Suprapubic skin (tissue), 4 donors: ENCODE measurements at regions not wholly inside any gene's neighbourhood (a gene's known extent, or its start where the extent isn't known, plus 50 kb on each side); places are given as distances from the start of the nearest gene placed in this dataset.

Experiments
- DNase-seq, 2 donors: peaks; one replicate each; pipeline ENCODE4 v3.0.0-alpha.2; 2019; ENCODE audit warnings: low spot score in 2 of 2
- H3K27ac ChIP-seq: fragments of 200-600 bp; sonication (generic); one replicate; pipeline ENCODE4 v1.5.1; 2019
- H3K27me3 ChIP-seq: fragments of 200-600 bp; sonication (generic); one replicate; pipeline ENCODE4 v1.5.1; 2019
- H3K36me3 ChIP-seq: fragments of 200-600 bp; sonication (generic); one replicate; pipeline ENCODE4 v1.5.1; 2019
- H3K4me1 ChIP-seq: fragments of 200-600 bp; sonication (generic); one replicate; pipeline ENCODE4 v1.5.1; 2019
- H3K4me3 ChIP-seq: fragments of 200-600 bp; sonication (generic); one replicate; pipeline ENCODE4 v1.5.1; 2019; ENCODE audit warnings: mild to moderate bottlenecking
- H3K9me3 ChIP-seq: fragments of 200-600 bp; sonication (generic); one replicate; pipeline ENCODE4 v1.5.1; 2019
- CTCF ChIP-seq, 2 donors: fragments of 200-600 bp in 1 of 2; fragments of 450-650 bp in 1 of 2; sonication (generic) in 1 of 2; IDR thresholded peaks; one replicate each; pipeline ENCODE4 v1.5.1; 2016 to 2019; ENCODE audit warnings: antibody characterized with exemption in 2 of 2, mild to moderate bottlenecking in 1 of 2, moderate library complexity in 1 of 2
- EP300 ChIP-seq: sonication (generic); formaldehyde crosslinking; IDR thresholded peaks from one replicate; pipeline ENCODE4 v1.6.1; 2017; ENCODE audit warnings: antibody characterized with exemption
- POLR2A ChIP-seq, 2 donors: fragments of 450-650 bp; IDR thresholded peaks; one replicate each; pipeline ENCODE4 v1.6.1; 2017; ENCODE audit warnings: antibody characterized with exemption in 2 of 2, mild to moderate bottlenecking in 2 of 2, moderate library complexity in 2 of 2
- POLR2AphosphoS5 ChIP-seq, 3 donors: sonication (generic); formaldehyde crosslinking; IDR thresholded peaks; one replicate each; pipeline ENCODE4 v1.6.1; 2017; ENCODE audit warnings: antibody characterized with exemption in 3 of 3
- WGBS: methylation state at CpG from one replicate; pipeline ENCODE4 v1.1.5; 2018; 5-methylcytosine and 5-hydroxymethylcytosine counted together

GRCh38 chr6:4553387-4553786 is 222.8 kb upstream of the CDYL start:
- H3K27ac ChIP-seq: no peak overlapping the region
- no peaks in the 10 kb centered on the region for H3K27me3 ChIP-seq
- no peak overlapping the region for H3K4me3 ChIP-seq
- H3K9me3 ChIP-seq: no peaks in the 10 kb centered on the region
- 83% methylated on average over 10 of the region's 10 CpGs for WGBS
- no peaks in the 10 kb centered on the region for H3K4me1 ChIP-seq
- no peak for TF ChIP-seq EP300
- TF ChIP-seq POLR2A (IDR thresholded peaks at IDR 0.05): no peak
- TF ChIP-seq POLR2AphosphoS5 (IDR thresholded peaks at IDR 0.05): no peak
- no peak for TF ChIP-seq CTCF (IDR thresholded peaks at IDR 0.05)
- DNase-seq: no peak
- H3K36me3 ChIP-seq: no peaks in the 10 kb centered on the region

DNA sequence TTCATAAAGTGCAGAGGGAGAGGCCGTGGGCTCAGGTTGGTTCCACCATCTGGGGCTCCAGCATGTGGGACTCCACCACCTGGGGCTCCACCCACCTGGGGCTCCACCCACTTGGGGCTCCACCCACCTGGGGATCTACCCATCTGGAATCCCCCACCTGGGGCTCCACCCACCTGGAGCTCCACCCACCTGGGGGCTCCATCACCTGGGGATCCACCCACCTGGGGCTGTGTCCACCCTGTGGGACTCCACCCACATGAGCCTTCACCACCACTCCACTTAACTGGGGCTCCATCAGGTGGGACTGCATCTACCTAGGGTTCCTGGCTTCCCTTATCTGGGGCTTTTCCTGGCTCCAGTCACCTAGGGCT is 226.0 kb upstream of the CDYL start:
- H3K4me1 ChIP-seq: no peaks in the 10 kb centered on the region
- no peak overlapping the region for H3K4me3 ChIP-seq
- no peak for TF ChIP-seq POLR2AphosphoS5 (IDR thresholded peaks at IDR 0.05)
- TF ChIP-seq EP300: no peak
- no peak for TF ChIP-seq POLR2A (IDR thresholded peaks at IDR 0.05)
- no peak for TF ChIP-seq CTCF (IDR thresholded peaks at IDR 0.05)
- H3K27ac ChIP-seq: no peak overlapping the region
- H3K9me3 ChIP-seq: no peaks in the 10 kb centered on the region
- no CpG with 5 or more reads among the region's 1 CpG for WGBS
- no peak for DNase-seq
- no peaks in the 10 kb centered on the region for H3K27me3 ChIP-seq
- H3K36me3 ChIP-seq: no peaks in the 10 kb centered on the region

DNA sequence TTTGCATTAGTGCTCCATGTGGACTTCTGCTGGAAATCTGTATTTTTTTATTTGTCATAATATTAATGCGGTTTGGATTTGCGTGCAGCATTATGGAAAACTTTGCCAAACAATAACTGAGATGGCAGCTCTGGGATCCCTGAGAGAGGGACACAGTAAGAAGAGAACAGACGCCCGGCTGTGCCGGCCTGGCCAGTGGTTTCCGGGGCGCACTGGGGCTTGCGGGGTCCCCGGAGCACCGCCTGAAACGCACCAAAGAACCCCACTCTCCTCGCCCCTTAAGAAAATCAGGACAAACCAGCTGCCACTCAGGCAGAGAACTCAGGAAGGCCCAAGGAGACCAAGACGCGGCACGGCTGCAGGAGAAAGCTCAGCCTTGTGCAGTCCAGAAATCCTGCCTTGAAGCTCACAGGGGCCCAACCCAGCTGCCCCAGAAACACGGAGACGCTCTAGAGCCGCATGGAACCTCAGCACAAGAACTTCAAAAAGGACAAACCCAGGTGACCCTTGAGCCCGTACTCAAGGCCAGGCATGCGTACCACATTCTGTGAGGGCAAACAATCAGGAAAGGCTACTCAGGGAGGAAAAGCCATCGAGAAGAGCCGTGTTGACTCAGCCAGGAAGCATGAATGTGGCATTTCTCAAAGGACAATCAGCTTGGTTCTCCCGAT is 226.5 kb upstream of the CDYL start:
- Histone ChIP-seq H3K9me3 (no peaks in the 10 kb centered on the region), H3K4me3 (no peak overlapping the region), H3K4me1 (no peaks in the 10 kb centered on the region), H3K27me3 (no peaks in the 10 kb centered on the region), H3K27ac (no peak overlapping the region), H3K36me3 (no peaks in the 10 kb centered on the region)
- WGBS: 96% methylated on average over 21 of the region's 23 CpGs
- DNase-seq: no peak
- no peak for TF ChIP-seq POLR2A (IDR thresholded peaks at IDR 0.05)
- TF ChIP-seq EP300: no peak
- TF ChIP-seq CTCF (IDR thresholded peaks at IDR 0.05): no peak
- TF ChIP-seq POLR2AphosphoS5 (IDR thresholded peaks at IDR 0.05): no peak

- TF ChIP-seq POLR2A (IDR thresholded peaks at IDR 0.05): no peak
- Histone ChIP-seq H3K4me3 (no peak overlapping the region), H3K36me3 (no peaks in the 10 kb centered on the region), H3K27ac (no peak overlapping the region), H3K27me3 (no peaks in the 10 kb centered on the region), H3K4me1 (no peaks in the 10 kb centered on the region), H3K9me3 (no peaks in the 10 kb centered on the region)
- DNase-seq: no peak
- 38% methylated on average over 3 of the region's 4 CpGs for WGBS
Measured at GRCh38 chr6:4545893-4546292, 230.3 kb upstream of the CDYL start.

- WGBS: 71% methylated on average over 2 of the region's 2 CpGs
- Histone ChIP-seq H3K27ac (no peak overlapping the region), H3K9me3 (no peaks in the 10 kb centered on the region), H3K4me3 (no peak overlapping the region), H3K27me3 (no peaks in the 10 kb centered on the region), H3K36me3 (no peaks in the 10 kb centered on the region), H3K4me1 (no peaks in the 10 kb centered on the region)
- TF ChIP-seq POLR2AphosphoS5 (IDR thresholded peaks at IDR 0.05): no peak
- TF ChIP-seq POLR2A (IDR thresholded peaks at IDR 0.05): no peak
- no peak for TF ChIP-seq CTCF (IDR thresholded peaks at IDR 0.05)
- no peak for TF ChIP-seq EP300
- DNase-seq: no peak
Measured at GRCh38 chr6:4543596-4543995, 232.6 kb upstream of the CDYL start.

- no peak overlapping the region for H3K4me3 ChIP-seq
- H3K27ac ChIP-seq: no peak overlapping the region
- no peaks in the 10 kb centered on the region for H3K9me3 ChIP-seq
- 93% methylated on average over 1 of the region's 1 CpG for WGBS
- H3K27me3 ChIP-seq: no peaks in the 10 kb centered on the region
- TF ChIP-seq POLR2A (IDR thresholded peaks at IDR 0.05) (no peak), POLR2AphosphoS5 (IDR thresholded peaks at IDR 0.05) (no peak), EP300 (no peak), CTCF (IDR thresholded peaks at IDR 0.05) (no peak)
- DNase-seq: no peak
- H3K4me1 ChIP-seq: no peaks in the 10 kb centered on the region
- no peaks in the 10 kb centered on the region for H3K36me3 ChIP-seq
Measured at GRCh38 chr6:4533576-4533975, 242.6 kb upstream of the CDYL start.
